GM13976 (cell line): ENCODE measurements at regions not wholly inside any gene's neighbourhood (a gene's known extent, or its start where the extent isn't known, plus 50 kb on each side); places are given as distances from the start of the nearest gene placed in this dataset.

Experiments used
- DNase-seq: peaks from one replicate; pipeline ENCODE4 v3.0.0; 2012; ENCODE audit warnings: low spot score
- in situ Hi-C: fragments of 300-500 bp; cut with MboI; formaldehyde crosslinking; loops from one replicate; pipeline ENCODE4 v1.12.0; 2022; ENCODE audit warnings: low sequenced_read_pairs, mixed read lengths, inconsistent platforms; ENCODE audit not compliant: unreplicated experiment
- TF ChIP-seq, protein P1 (sequence below): IDR thresholded peaks from 2 replicates; pipeline ENCODE4 v1.5.1; 2012; ENCODE audit warnings: borderline replicate concordance, mild to moderate bottlenecking; ENCODE audit not compliant: insufficient read depth; ENCODE audit errors: extremely low read depth, missing control alignments, control extremely low read depth

- no peak for DNase-seq
- TF ChIP-seq, protein P1, sequence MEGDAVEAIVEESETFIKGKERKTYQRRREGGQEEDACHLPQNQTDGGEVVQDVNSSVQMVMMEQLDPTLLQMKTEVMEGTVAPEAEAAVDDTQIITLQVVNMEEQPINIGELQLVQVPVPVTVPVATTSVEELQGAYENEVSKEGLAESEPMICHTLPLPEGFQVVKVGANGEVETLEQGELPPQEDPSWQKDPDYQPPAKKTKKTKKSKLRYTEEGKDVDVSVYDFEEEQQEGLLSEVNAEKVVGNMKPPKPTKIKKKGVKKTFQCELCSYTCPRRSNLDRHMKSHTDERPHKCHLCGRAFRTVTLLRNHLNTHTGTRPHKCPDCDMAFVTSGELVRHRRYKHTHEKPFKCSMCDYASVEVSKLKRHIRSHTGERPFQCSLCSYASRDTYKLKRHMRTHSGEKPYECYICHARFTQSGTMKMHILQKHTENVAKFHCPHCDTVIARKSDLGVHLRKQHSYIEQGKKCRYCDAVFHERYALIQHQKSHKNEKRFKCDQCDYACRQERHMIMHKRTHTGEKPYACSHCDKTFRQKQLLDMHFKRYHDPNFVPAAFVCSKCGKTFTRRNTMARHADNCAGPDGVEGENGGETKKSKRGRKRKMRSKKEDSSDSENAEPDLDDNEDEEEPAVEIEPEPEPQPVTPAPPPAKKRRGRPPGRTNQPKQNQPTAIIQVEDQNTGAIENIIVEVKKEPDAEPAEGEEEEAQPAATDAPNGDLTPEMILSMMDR = no peak
- in situ Hi-C loops = no loop called here
Measured at GRCh38 chr15:62986948-62987347, 55.6 kb upstream of the TPM1 start.

GRCh38 chr15:62988701-62989100 is 53.8 kb upstream of the TPM1 start:
- TF ChIP-seq, protein P1 = no peak

DNA sequence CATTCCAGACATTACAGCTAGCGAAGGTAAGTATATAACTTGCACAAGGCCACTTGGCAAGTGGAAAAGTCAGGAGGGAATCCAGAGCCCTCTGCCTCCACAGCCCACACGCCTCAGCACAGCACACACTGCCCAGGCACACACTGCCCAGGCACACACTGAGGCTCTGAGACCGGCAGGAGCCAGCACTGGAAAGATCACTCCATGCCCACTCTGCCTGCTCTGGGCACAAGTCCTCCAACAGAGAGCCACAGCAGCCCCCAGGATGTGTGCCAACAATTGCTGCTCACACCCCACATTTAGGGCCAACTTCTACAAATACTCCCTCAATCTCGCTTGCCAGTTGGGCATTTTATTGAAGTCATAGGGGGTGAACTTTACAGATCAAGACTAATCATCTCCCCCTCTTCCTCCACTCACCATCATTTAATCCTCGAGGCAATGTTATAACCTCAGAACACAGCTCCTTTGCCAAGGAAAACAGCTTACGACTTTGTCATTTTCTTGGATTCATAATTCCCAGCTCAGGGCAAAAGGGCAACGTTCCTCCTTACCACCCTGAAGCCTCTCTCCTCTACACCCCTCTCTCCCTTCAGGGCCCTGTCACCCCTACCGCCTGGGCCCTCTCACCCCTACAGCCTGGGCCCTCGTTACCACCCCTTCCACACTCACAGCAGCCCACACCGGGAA is 53.0 kb upstream of the TPM1 start:
- no peak for DNase-seq
- in situ Hi-C loops = no loop called here
- TF ChIP-seq, protein P1 = no peak

More at GRCh38 chr15:62988701-62989100, 53.8 kb upstream of the TPM1 start:
- in situ Hi-C loops = no loop called here
- no peak for DNase-seq

GRCh38 chr15:62991698-62992097 is 50.8 kb upstream of the TPM1 start:
- TF ChIP-seq, protein P1 = no peak
- DNase-seq = no peak
- in situ Hi-C loops = no loop called here

DNA sequence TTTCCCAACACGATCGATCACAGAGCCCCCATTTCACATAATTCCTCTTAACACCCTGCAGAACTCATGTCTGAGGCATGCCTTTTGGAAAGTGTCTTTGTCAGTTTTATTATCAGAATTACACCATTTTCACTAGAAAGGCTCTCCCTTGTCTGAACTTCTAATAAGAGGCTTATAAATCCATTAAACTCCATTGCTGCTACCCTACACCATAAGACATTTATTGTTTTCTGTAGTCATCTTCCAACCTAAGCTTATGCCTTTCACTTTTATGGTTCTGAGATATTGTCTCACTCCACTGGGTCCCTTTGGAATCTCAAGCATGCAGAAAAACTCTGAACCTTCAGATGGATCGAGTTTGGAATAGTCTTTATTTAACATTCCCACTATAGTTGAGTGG is 50.2 kb upstream of the TPM1 start:
- TF ChIP-seq, protein P1 = no peak
- in situ Hi-C loops = no loop called here
- DNase-seq = no peak
